Endothelial cell of umbilical vein (primary cell): ENCODE measurements at regions not wholly inside any gene's neighbourhood (a gene's known extent, or its start where the extent isn't known, plus 50 kb on each side); places are given as distances from the start of the nearest gene placed in this dataset.

Experiments used
- BruUV-seq: library from RNA; stranded (reverse); fragments of 400-500 nt; replicated peaks from 2 replicates; lab custom pipeline; 2021; lab: Mats Ljungman, UMichigan
- CTCF ChIA-PET: fragments of 300-600, 350-600 bp; sonication (Branson Sonifier 250); formaldehyde crosslinking; loops from one replicate; lab custom pipeline; 2021; ENCODE audit warnings: antibody characterized with exemption, inconsistent platforms; lab: Charles Lee
- POLR2A ChIA-PET: fragments of 300-600, 350-600 bp; sonication (Branson Sonifier 250); formaldehyde crosslinking; loops from one replicate; lab custom pipeline; 2021; ENCODE audit warnings: antibody characterized with exemption, inconsistent platforms; lab: Charles Lee
- DNase-seq: peaks from one replicate; pipeline ENCODE4 v3.0.0-alpha.2; 2011; ENCODE audit warnings: low read depth, low spot score
- FAIRE-seq: peaks from 2 replicates; lab custom pipeline; 2011; peaks lifted over from hg19 to GRCh38; lab: Jason Lieb, UNC
- H2AFZ ChIP-seq: 2 replicates; pipeline ENCODE4 v1.6.0; 2012; ENCODE audit warnings: low read depth, low read length, control low read depth, inconsistent platforms
- H3K27ac ChIP-seq: 2 replicates; pipeline ENCODE4 v1.5.1; 2011; ENCODE audit warnings: low read depth, mild to moderate bottlenecking, control low read depth, low read length, moderate library complexity; ENCODE audit not compliant: insufficient read depth
- H3K27me3 ChIP-seq, 2 experiments: 2 replicates each; pipeline versions ENCODE4 v1.6.0 to v1.6.1; 2011; ENCODE audit warnings: low read length in 2 of 2, mixed read lengths in 1 of 2; ENCODE audit not compliant: control insufficient read depth in 2 of 2, insufficient read depth in 2 of 2
- H3K36me3 ChIP-seq, 2 experiments: 2 replicates in 1 of 2; 3 replicates in 1 of 2; pipeline ENCODE4 v1.5.1; 2011; ENCODE audit warnings: low read length in 2 of 2, mild to moderate bottlenecking in 1 of 2, moderate library complexity in 1 of 2; ENCODE audit not compliant: control insufficient read depth in 2 of 2, insufficient read depth in 2 of 2; ENCODE audit errors: extremely low read depth in 1 of 2
- H3K4me1 ChIP-seq: 3 replicates; pipeline ENCODE4 v1.5.1; 2011; ENCODE audit warnings: mild to moderate bottlenecking, low read length; ENCODE audit not compliant: control insufficient read depth, insufficient read depth; ENCODE audit errors: extremely low read depth
- H3K4me2 ChIP-seq: 2 replicates; pipeline ENCODE4 v1.6.1; 2011; ENCODE audit warnings: low read length, control low read depth, mixed read lengths; ENCODE audit not compliant: insufficient read depth
- H3K4me3 ChIP-seq, 3 experiments: fragments of 200-600 bp in 1 of 3; sonication (generic), shearing (Covaris generic) in 1 of 3; replicated peaks in 1 of 3; 2 replicates each; pipeline ENCODE4 v1.5.1; 2011 to 2016; ENCODE audit warnings: control low read depth in 3 of 3, low read length in 3 of 3, mild to moderate bottlenecking in 2 of 3, inconsistent platforms in 1 of 3, low read depth in 1 of 3, moderate library complexity in 1 of 3; ENCODE audit not compliant: insufficient read depth in 1 of 3
- H3K79me2 ChIP-seq: 2 replicates; pipeline ENCODE4 v1.6.0; 2012; ENCODE audit warnings: low read length, inconsistent platforms; ENCODE audit not compliant: control insufficient read depth, insufficient read depth
- H3K9ac ChIP-seq: replicated peaks from 2 replicates; pipeline ENCODE3; 2011; ENCODE audit warnings: low read length, control low read depth; ENCODE audit not compliant: insufficient read depth; ENCODE audit errors: extremely low read depth
- H3K9me1 ChIP-seq: replicated peaks from 3 replicates; pipeline ENCODE4 v1.6.0; 2011; ENCODE audit warnings: mild to moderate bottlenecking, low read length; ENCODE audit not compliant: control insufficient read depth, insufficient read depth; ENCODE audit errors: extremely low read depth
- H3K9me3 ChIP-seq: replicated peaks from 2 replicates; pipeline ENCODE4 v1.5.1; 2012; ENCODE audit warnings: low read length, inconsistent platforms; ENCODE audit not compliant: control insufficient read depth, insufficient read depth
- H4K20me1 ChIP-seq: replicated peaks from 2 replicates; pipeline ENCODE3; 2011; ENCODE audit warnings: mild to moderate bottlenecking, low read length; ENCODE audit not compliant: control insufficient read depth, insufficient read depth; ENCODE audit errors: extremely low read depth
- EZH2 ChIP-seq: IDR thresholded peaks from 2 replicates; pipeline ENCODE4 v1.6.1; 2012; ENCODE audit warnings: borderline replicate concordance, low read depth, mild to moderate bottlenecking, moderate library complexity, low read length, inconsistent platforms; ENCODE audit not compliant: severe bottlenecking
- FOS ChIP-seq: IDR thresholded peaks from 2 replicates; pipeline ENCODE4 v1.6.1; 2011; ENCODE audit warnings: mild to moderate bottlenecking, low read length, moderate library complexity, borderline replicate concordance; ENCODE audit not compliant: insufficient read depth
- GATA2 ChIP-seq: IDR thresholded peaks from 2 replicates; pipeline ENCODE4 v1.7.0; 2011; ENCODE audit warnings: low read depth, mild to moderate bottlenecking, moderate library complexity, mixed read lengths, low read length; ENCODE audit not compliant: insufficient read length, insufficient read depth
- JUN ChIP-seq: IDR thresholded peaks from 2 replicates; pipeline ENCODE4 v1.6.1; 2011; ENCODE audit warnings: borderline replicate concordance, low read depth; ENCODE audit not compliant: insufficient read length, insufficient read depth
- MYC ChIP-seq: IDR thresholded peaks from one replicate; pipeline ENCODE4 v1.6.1; 2011; ENCODE audit warnings: mild to moderate bottlenecking, low read depth, low read length
- POLR2A ChIP-seq: IDR thresholded peaks from 2 replicates; pipeline ENCODE4 v1.6.1; 2012; ENCODE audit warnings: low read depth, mild to moderate bottlenecking, control low read depth, low read length
- POLR2AphosphoS5 ChIP-seq: IDR thresholded peaks from 2 replicates; pipeline ENCODE4 v1.6.1; 2012; ENCODE audit warnings: low read depth, mild to moderate bottlenecking, control low read depth, low read length, moderate library complexity; ENCODE audit not compliant: insufficient read depth
- dilution Hi-C: fragments of 300-500 bp; cut with MboI; formaldehyde crosslinking; loops from one replicate; pipeline ENCODE4 v1.15.0; 2019; ENCODE audit warnings: low sequenced_read_pairs; ENCODE audit not compliant: extremely low pct_ligation_motif_present
- intact Hi-C: fragments of 100-400 bp; cut with micrococcal nuclease; formaldehyde crosslinking; loops from one replicate; pipeline ENCODE4 v1.10.0; 2022
- TF ChIP-seq, protein P1 (sequence below), 2 donors: IDR thresholded peaks; 1 replicate in 1 of 2; 2 replicates in 1 of 2; pipeline ENCODE4 v1.5.1; 2011; ENCODE audit warnings: low read length in 2 of 2, mild to moderate bottlenecking in 2 of 2, moderate library complexity in 2 of 2, control low read depth in 1 of 2, inconsistent platforms in 1 of 2, low read depth in 1 of 2; ENCODE audit not compliant: insufficient read depth in 1 of 2; ENCODE audit errors: extremely low read depth in 1 of 2
- TF ChIP-seq, protein P2 (sequence below): IDR thresholded peaks from 2 replicates; pipeline ENCODE4 v1.6.1; 2011; ENCODE audit not compliant: insufficient read depth, insufficient read length

GRCh38 chr16:8372141-8372540, 218.2 kb downstream of the TMEM114 start:
- POLR2A ChIA-PET, result no interaction called here
- no peak overlapping the region for H3K27ac ChIP-seq
- H3K4me1 ChIP-seq, result no peaks in the 10 kb centered on the region
- no peaks in the 10 kb centered on the region for H3K9me1 ChIP-seq
- H3K79me2 ChIP-seq, result no peaks in the 10 kb centered on the region
- dilution Hi-C loops (no loop called here), intact Hi-C loops (no loop called here)
- H3K9ac ChIP-seq, result no peak overlapping the region
- TF ChIP-seq, protein P1, sequence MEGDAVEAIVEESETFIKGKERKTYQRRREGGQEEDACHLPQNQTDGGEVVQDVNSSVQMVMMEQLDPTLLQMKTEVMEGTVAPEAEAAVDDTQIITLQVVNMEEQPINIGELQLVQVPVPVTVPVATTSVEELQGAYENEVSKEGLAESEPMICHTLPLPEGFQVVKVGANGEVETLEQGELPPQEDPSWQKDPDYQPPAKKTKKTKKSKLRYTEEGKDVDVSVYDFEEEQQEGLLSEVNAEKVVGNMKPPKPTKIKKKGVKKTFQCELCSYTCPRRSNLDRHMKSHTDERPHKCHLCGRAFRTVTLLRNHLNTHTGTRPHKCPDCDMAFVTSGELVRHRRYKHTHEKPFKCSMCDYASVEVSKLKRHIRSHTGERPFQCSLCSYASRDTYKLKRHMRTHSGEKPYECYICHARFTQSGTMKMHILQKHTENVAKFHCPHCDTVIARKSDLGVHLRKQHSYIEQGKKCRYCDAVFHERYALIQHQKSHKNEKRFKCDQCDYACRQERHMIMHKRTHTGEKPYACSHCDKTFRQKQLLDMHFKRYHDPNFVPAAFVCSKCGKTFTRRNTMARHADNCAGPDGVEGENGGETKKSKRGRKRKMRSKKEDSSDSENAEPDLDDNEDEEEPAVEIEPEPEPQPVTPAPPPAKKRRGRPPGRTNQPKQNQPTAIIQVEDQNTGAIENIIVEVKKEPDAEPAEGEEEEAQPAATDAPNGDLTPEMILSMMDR (IDR thresholded peaks at IDR 0.05; ENCODE audit: extremely low read depth in 1 of 2, insufficient read depth in 1 of 2, low read depth in 1 of 2, low read length in 2 of 2), result no peak
- no peak for TF ChIP-seq JUN
- no peak for TF ChIP-seq GATA2
- TF ChIP-seq POLR2A, result no peak
- TF ChIP-seq, protein P2, sequence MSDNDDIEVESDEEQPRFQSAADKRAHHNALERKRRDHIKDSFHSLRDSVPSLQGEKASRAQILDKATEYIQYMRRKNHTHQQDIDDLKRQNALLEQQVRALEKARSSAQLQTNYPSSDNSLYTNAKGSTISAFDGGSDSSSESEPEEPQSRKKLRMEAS, result no peak
- TF ChIP-seq EZH2, result no peak
- TF ChIP-seq MYC, result no peak
- no peak for TF ChIP-seq FOS
- no peak for TF ChIP-seq POLR2AphosphoS5
- peaks cover 11% of the 10 kb centered on the region for H3K9me3 ChIP-seq
- no peaks in the 10 kb centered on the region for H4K20me1 ChIP-seq
- DNase-seq (no peak), FAIRE-seq (no peak)
- no TSS peak for BruUV-seq
- H3K4me2 ChIP-seq, result no peak overlapping the region
- no peaks in the 10 kb centered on the region for H3K27me3 ChIP-seq
- no peaks in the 10 kb centered on the region for H3K36me3 ChIP-seq
- no peak overlapping the region for H2AFZ ChIP-seq
- H3K4me3 ChIP-seq, result no peak overlapping the region
- CTCF ChIA-PET, result no interaction called here
